ENCODE measurements at regions not wholly inside any gene's neighbourhood (a gene's known extent, or its start where the extent isn't known, plus 50 kb on each side); places are given as distances from the start of the nearest gene placed in this dataset.

- H3K4me3 Mint-ChIP-seq, result no peak overlapping the region
- H3K4me1 Mint-ChIP-seq, result no peaks in the 10 kb centered on the region
- CTCF ChIA-PET, result no interaction called here
- H3K36me3 Mint-ChIP-seq (ENCODE audit: low read depth), result no peaks in the 10 kb centered on the region
- H3K9me3 Mint-ChIP-seq, result no peaks in the 10 kb centered on the region
- ATAC-seq (ENCODE audit: low read depth) (no peak), DNase-seq (no peak)
- POLR2A ChIA-PET, result no interaction called here
- intact Hi-C loops (cut with micrococcal nuclease), result no loop called here
- no peaks in the 10 kb centered on the region for H3K27me3 Mint-ChIP-seq
- TF ChIP-seq CTCF (IDR thresholded peaks at IDR 0.05), result no peak
- H3K27ac Mint-ChIP-seq, result no peak overlapping the region
Observed at GRCh38 chr2:12251121-12251520, 465.6 kb upstream of the TRIB2 start.

DNA sequence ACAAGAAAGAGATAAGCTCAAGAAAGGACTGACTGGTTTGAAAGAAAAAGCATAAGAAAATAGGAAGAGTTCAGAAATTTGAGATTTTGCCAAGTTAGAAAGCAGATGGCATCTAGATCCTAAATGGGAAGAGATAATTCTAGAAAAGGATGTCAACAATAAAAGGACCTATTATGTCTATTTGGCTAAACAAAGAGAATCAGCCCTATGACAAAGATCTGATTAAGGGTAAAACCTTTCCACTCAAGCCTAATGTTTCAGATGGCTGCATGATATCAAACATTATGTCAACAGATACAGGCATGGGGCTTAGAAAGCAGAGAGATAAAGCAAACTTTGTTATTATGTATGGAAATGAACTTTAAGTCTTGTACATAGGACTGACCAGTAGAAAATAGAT lies 465.0 kb upstream of the TRIB2 start:
- H3K4me1 Mint-ChIP-seq, result peaks cover 2% of the 10 kb centered on the region
- no peaks in the 10 kb centered on the region for H3K27me3 Mint-ChIP-seq
- H3K9me3 Mint-ChIP-seq, result no peaks in the 10 kb centered on the region
- ATAC-seq (ENCODE audit: low read depth), result no peak
- no peak for DNase-seq
- CTCF ChIA-PET, result no interaction called here
- no peak overlapping the region for H3K4me3 Mint-ChIP-seq
- H3K36me3 Mint-ChIP-seq (ENCODE audit: low read depth), result no peaks in the 10 kb centered on the region
- intact Hi-C loops (cut with micrococcal nuclease), result no loop called here
- POLR2A ChIA-PET, result no interaction called here
- TF ChIP-seq CTCF (IDR thresholded peaks at IDR 0.05), result no peak
- H3K27ac Mint-ChIP-seq, result no peak overlapping the region

- Mint-ChIP-seq H3K27me3 (no peaks in the 10 kb centered on the region), H3K4me1 (peaks cover 2% of the 10 kb centered on the region), H3K36me3 (ENCODE audit: low read depth) (no peaks in the 10 kb centered on the region), H3K9me3 (no peaks in the 10 kb centered on the region), H3K27ac (no peak overlapping the region), H3K4me3 (no peak overlapping the region)
- ChIA-PET POLR2A (no interaction called here), CTCF (no interaction called here)
- intact Hi-C loops (cut with micrococcal nuclease), result no loop called here
- DNase-seq, result no peak
- no peak for ATAC-seq (ENCODE audit: low read depth)
- TF ChIP-seq CTCF (IDR thresholded peaks at IDR 0.05), result no peak
Observed at GRCh38 chr2:12253167-12253778, 463.5 kb upstream of the TRIB2 start.

- intact Hi-C loops (cut with micrococcal nuclease), result no loop called here
- ATAC-seq (ENCODE audit: low read depth) (no peak), DNase-seq (no peak)
- CTCF ChIA-PET, result no interaction called here
- POLR2A ChIA-PET, result no interaction called here
- H3K27me3 Mint-ChIP-seq, result no peaks in the 10 kb centered on the region
- TF ChIP-seq CTCF (IDR thresholded peaks at IDR 0.05), result no peak
- no peak overlapping the region for H3K27ac Mint-ChIP-seq
- no peaks in the 10 kb centered on the region for H3K9me3 Mint-ChIP-seq
- H3K4me3 Mint-ChIP-seq, result no peak overlapping the region
- H3K4me1 Mint-ChIP-seq, result peaks cover 2% of the 10 kb centered on the region
- no peaks in the 10 kb centered on the region for H3K36me3 Mint-ChIP-seq (ENCODE audit: low read depth)
Observed at GRCh38 chr2:12254280-12254860, 462.4 kb upstream of the TRIB2 start.

- H3K36me3 Mint-ChIP-seq (ENCODE audit: low read depth), result no peaks in the 10 kb centered on the region
- peaks cover 2% of the 10 kb centered on the region for H3K9me3 Mint-ChIP-seq
- intact Hi-C loops (cut with micrococcal nuclease), result no loop called here
- H3K4me3 Mint-ChIP-seq, result no peak overlapping the region
- ChIA-PET POLR2A (no interaction called here), CTCF (no interaction called here)
- no peak for DNase-seq
- no peak overlapping the region for H3K27ac Mint-ChIP-seq
- TF ChIP-seq CTCF (IDR thresholded peaks at IDR 0.05), result no peak
- no peak for ATAC-seq (ENCODE audit: low read depth)
- no peaks in the 10 kb centered on the region for H3K27me3 Mint-ChIP-seq
- peaks cover 2% of the 10 kb centered on the region for H3K4me1 Mint-ChIP-seq
Observed at GRCh38 chr2:12256206-12256605, 460.5 kb upstream of the TRIB2 start.
